C4-2B (cell line): ENCODE measurements at regions not wholly inside any gene's neighbourhood (a gene's known extent, or its start where the extent isn't known, plus 50 kb on each side); places are given as distances from the start of the nearest gene placed in this dataset.

Experiments used
- H3K27ac ChIP-seq: fragments of 450-650 bp; 2 replicates; pipeline ENCODE4 v1.5.1; 2017
- ZFX ChIP-seq: fragments of 450-650 bp; IDR thresholded peaks from 2 replicates; pipeline ENCODE4 v1.6.1; 2017
- TF ChIP-seq, protein P1 (sequence below): fragments of 450-650 bp; conservative IDR thresholded peaks from 2 replicates; pipeline ENCODE4 v1.5.1; 2017; ENCODE audit warnings: mild to moderate bottlenecking

DNA sequence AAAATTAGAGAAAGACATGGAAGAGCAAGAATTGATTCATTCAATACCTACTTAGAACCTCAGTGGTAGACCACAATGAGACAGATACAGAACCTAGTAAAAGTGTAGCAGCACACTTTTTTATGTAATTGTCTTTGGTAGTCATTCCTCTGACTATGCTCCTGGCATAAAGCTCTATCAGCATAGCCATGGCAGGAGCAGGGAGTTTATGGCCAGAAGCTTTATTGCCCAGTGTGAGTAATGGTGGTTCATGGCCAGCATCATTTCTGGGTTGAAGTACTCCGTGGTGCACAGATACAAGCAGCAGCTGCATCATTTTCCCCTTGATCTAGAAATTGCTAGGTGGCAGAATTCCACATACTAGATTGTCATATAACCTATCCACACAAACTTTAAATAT is 352.6 kb downstream of the TBC1D4 start:
- H3K27ac ChIP-seq: no peak overlapping the region
- TF ChIP-seq, protein P1, sequence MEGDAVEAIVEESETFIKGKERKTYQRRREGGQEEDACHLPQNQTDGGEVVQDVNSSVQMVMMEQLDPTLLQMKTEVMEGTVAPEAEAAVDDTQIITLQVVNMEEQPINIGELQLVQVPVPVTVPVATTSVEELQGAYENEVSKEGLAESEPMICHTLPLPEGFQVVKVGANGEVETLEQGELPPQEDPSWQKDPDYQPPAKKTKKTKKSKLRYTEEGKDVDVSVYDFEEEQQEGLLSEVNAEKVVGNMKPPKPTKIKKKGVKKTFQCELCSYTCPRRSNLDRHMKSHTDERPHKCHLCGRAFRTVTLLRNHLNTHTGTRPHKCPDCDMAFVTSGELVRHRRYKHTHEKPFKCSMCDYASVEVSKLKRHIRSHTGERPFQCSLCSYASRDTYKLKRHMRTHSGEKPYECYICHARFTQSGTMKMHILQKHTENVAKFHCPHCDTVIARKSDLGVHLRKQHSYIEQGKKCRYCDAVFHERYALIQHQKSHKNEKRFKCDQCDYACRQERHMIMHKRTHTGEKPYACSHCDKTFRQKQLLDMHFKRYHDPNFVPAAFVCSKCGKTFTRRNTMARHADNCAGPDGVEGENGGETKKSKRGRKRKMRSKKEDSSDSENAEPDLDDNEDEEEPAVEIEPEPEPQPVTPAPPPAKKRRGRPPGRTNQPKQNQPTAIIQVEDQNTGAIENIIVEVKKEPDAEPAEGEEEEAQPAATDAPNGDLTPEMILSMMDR: no peak

DNA sequence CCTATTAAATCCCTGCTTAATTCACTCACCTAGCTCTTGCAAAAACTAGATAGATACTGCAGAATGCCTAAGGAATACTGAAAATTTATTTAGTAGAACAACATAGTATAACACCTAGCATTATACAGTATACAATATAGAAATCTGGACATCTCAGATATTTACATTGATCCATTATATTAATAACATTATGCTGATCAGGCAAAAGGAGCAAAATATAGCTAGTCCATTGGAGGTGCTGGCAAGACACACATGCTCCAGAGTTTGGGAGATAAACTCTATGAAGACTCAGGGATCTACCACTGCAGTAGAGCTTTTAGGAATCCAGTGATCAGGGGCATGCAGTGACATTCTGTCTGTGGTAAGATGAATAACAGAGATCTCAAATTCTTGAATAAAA is 357.6 kb downstream of the TBC1D4 start:
- no peak overlapping the region for H3K27ac ChIP-seq
- TF ChIP-seq, protein P1: no peak
- TF ChIP-seq ZFX: no peak

DNA sequence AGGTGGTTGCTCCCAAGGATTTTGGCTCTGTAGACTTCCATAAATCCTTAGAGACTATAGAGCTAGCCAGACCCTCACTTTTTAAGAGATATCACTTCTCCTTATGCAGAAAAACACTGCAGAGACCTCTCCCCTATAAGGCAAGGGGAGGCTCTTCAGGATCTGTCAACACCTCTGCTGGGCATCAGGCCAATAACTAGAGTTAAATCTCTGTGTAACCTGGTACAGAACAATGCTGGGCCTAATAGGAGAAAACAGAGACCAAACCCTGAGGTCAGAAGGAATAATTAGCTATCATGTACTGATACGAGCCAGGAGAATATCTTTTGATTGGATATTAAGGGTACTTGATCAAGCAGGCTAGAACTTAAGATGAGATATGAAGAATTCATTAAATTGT is 358.5 kb downstream of the TBC1D4 start:
- H3K27ac ChIP-seq: no peak overlapping the region
- no peak for TF ChIP-seq ZFX
- TF ChIP-seq, protein P1: no peak

DNA sequence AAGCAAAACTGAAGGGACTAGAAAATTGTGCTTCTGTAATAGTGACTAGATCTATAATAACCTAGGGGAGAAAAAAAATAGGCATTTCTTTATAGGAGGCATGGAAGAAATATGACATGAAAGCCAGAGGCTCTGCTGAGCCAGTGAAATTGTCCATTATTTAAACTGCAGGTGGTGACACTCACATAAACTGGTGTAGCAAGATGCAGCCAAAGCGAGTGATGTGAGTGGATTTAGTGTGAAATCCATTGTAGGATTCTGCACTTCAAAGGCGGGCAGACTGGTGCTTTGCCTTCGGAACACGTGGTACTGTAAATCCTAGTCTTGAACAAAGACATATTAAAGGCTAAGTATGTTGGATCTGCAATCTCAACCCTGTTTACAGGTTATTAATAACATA is 361.9 kb downstream of the TBC1D4 start:
- no peak overlapping the region for H3K27ac ChIP-seq
- TF ChIP-seq, protein P1: no peak
- TF ChIP-seq ZFX: no peak

DNA sequence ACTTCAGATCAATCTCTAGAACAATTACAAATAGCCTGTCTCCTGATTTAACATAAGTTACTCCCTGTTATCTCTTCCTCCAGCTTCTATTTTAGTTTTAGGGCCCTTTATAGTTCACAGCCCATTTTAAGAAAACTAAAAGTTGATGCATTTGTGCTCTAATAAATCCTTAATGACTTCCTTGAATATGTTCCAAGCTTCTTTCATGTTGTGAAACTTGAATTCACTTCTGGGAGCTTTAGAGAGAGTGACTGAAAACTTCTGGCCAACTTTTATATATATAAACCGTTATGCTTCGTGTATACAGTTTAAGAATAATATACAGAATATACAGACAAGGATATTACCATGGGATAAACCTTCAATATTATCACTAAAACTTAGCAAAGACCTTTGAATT is 366.8 kb downstream of the TBC1D4 start:
- no peak overlapping the region for H3K27ac ChIP-seq
- TF ChIP-seq ZFX: no peak
- TF ChIP-seq, protein P1: no peak

DNA sequence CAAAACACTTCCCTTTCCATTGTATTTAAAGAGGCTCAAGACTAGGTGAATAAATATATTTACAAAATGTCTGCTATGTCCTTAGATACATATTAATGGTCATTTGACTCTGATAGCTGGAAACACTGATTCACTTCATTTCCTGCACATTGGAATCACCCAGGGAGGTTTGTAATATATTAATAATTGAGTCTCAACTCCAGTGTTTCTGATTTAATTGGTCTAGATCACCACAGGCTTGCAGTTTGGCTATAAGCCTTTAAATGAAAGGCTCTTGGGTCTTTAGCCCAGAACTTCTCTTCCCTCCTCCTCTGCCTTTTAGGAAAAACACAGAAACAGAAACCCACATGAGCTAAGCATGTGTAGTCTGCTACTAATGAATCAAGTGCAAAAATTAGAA is 378.0 kb downstream of the TBC1D4 start:
- no peak for TF ChIP-seq ZFX
- TF ChIP-seq, protein P1: no peak
- no peak overlapping the region for H3K27ac ChIP-seq

DNA sequence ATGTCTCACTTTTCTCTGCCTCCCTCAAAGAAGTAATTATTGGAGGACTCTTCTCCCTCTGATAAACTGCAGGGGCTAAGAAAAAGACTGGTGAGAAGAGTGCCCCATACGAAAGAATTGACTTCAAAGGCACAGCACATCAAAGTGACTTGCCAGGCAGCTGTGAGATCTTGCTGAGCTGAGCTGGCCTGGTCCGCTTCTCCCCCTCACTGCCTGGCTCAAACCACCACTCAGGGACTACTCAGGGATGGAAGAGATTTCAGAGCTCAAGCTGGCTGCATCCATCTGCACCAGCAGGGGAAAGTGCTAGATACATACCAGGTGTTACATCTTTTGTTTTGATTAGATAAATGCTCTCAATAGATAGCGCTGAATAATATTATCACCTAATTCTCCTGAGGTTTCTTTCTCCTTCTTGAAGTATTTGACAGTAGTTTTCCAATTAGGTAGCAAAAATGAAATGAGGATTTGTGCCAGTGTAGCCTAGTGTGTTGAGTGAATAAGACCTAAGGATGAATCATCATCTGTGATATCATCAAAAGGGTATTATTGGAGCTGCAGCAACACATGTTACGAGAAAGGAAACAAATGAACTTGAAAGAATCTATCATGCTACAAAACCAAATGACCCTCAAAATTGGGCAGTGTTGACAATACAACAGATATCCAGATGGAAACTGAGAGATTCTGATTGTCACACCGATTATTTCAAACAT is 379.8 kb downstream of the TBC1D4 start:
- TF ChIP-seq ZFX: no peak
- TF ChIP-seq, protein P1: no peak
- no peak overlapping the region for H3K27ac ChIP-seq
